ENCODE measurements at regions not wholly inside any gene's neighbourhood (a gene's known extent, or its start where the extent isn't known, plus 50 kb on each side); places are given as distances from the start of the nearest gene placed in this dataset.

DNA sequence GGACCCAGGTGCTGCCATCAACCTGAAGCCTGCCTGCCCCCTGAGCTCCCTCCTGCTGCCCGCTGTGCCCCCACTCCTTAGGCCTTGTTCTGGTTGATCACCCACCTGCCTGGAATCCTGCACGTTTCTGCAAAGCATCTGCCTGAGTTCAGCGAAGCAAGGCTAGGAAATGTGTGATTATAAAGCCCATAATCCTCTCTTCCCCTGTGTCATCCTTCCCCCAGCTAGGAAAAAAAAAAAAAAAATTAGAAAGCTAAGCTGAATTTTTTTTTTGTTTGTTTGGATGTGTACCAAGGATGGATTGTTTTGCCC lies 93.2 kb downstream of the FOXA2 start:
- no TSS peak for BruUV-seq (replicated peaks)
- CTCF ChIA-PET (ENCODE audit: low intra/inter-chr PET ratio, low total read pairs) = interaction anchor here (1.7 to 2.4 kb wide), 2 partner anchors 38 to 95 kb away, joined by 7 to 27 read pairs; partner anchors contain the start of gene FOXA2
- TF ChIP-seq, protein P1, sequence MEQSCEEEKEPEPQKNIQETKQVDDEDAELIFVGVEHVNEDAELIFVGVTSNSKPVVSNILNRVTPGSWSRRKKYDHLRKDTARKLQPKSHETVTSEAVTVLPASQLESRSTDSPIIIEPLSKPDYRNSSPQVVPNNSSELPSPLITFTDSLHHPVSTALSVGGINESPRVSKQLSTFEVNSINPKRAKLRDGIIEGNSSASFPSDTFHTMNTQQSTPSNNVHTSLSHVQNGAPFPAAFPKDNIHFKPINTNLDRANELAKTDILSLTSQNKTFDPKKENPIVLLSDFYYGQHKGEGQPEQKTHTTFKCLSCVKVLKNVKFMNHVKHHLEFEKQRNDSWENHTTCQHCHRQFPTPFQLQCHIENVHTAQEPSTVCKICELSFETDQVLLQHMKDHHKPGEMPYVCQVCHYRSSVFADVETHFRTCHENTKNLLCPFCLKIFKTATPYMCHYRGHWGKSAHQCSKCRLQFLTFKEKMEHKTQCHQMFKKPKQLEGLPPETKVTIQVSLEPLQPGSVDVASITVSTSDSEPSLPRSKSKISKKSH (CRISPR knock-in tag; IDR thresholded peaks at IDR 0.05; ENCODE audit: borderline replicate concordance) = 0 out of 2 replicates have a peak, but pooled peaks have one; percentile 65
- TF ChIP-seq ZNF136 (CRISPR knock-in tag; IDR thresholded peaks at IDR 0.05; ENCODE audit: low read depth) = peak; percentile 15
- TF ChIP-seq ZNF33B (CRISPR knock-in tag; IDR thresholded peaks at IDR 0.05) = 0 out of 2 replicates have a peak, but pooled peaks have one; percentile 14
- TF ChIP-seq, protein P2, sequence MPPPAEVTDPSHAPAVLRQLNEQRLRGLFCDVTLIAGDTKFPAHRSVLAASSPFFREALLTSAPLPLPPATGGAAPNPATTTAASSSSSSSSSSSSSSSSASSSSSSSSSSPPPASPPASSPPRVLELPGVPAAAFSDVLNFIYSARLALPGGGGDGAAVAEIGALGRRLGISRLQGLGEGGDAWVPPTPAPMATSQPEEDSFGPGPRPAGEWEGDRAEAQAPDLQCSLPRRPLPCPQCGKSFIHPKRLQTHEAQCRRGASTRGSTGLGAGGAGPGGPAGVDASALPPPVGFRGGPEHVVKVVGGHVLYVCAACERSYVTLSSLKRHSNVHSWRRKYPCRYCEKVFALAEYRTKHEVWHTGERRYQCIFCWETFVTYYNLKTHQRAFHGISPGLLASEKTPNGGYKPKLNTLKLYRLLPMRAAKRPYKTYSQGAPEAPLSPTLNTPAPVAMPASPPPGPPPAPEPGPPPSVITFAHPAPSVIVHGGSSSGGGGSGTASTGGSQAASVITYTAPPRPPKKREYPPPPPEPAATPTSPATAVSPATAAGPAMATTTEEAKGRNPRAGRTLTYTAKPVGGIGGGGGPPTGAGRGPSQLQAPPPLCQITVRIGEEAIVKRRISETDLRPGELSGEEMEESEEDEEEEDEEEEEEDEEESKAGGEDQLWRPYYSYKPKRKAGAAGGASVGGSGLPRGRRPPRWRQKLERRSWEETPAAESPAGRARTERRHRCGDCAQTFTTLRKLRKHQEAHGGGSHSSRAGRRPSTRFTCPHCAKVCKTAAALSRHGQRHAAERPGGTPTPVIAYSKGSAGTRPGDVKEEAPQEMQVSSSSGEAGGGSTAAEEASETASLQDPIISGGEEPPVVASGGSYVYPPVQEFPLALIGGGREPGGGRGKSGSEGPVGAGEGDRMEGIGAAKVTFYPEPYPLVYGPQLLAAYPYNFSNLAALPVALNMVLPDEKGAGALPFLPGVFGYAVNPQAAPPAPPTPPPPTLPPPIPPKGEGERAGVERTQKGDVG (CRISPR knock-in tag; IDR thresholded peaks at IDR 0.05; ENCODE audit: borderline replicate concordance) = no peak
- 0 out of 2 replicates have a peak, but pooled peaks have one; percentile 11 for TF ChIP-seq ZNF598 (CRISPR knock-in tag; IDR thresholded peaks at IDR 0.05; ENCODE audit: borderline replicate concordance)
- no peak for TF ChIP-seq GABPA (IDR thresholded peaks at IDR 0.05; ENCODE audit: low read depth, low read length)
- 0 out of 2 replicates have a peak, but pooled peaks have one; percentile 7 for TF ChIP-seq GABPA (CRISPR knock-in tag; IDR thresholded peaks at IDR 0.05; ENCODE audit: low read depth)
- TF ChIP-seq ZNF558 (CRISPR knock-in tag; IDR thresholded peaks at IDR 0.05; ENCODE audit: borderline replicate concordance) = 0 out of 2 replicates have a peak, but pooled peaks have one; percentile 9
- peak; percentile 59; the same call in 1 of the 2 replicates for TF ChIP-seq ZNF709 (CRISPR knock-in tag; IDR thresholded peaks at IDR 0.05)
- TF ChIP-seq, protein P3, sequence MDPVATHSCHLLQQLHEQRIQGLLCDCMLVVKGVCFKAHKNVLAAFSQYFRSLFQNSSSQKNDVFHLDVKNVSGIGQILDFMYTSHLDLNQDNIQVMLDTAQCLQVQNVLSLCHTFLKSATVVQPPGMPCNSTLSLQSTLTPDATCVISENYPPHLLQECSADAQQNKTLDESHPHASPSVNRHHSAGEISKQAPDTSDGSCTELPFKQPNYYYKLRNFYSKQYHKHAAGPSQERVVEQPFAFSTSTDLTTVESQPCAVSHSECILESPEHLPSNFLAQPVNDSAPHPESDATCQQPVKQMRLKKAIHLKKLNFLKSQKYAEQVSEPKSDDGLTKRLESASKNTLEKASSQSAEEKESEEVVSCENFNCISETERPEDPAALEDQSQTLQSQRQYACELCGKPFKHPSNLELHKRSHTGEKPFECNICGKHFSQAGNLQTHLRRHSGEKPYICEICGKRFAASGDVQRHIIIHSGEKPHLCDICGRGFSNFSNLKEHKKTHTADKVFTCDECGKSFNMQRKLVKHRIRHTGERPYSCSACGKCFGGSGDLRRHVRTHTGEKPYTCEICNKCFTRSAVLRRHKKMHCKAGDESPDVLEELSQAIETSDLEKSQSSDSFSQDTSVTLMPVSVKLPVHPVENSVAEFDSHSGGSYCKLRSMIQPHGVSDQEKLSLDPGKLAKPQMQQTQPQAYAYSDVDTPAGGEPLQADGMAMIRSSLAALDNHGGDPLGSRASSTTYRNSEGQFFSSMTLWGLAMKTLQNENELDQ (CRISPR knock-in tag; IDR thresholded peaks at IDR 0.05; ENCODE audit: borderline replicate concordance) = no peak
- TF ChIP-seq RBM39 (IDR thresholded peaks at IDR 0.05; ENCODE audit: low read depth, low read length, poor library complexity, severe bottlenecking) = peak; percentile 44
- TF ChIP-seq, protein P4, sequence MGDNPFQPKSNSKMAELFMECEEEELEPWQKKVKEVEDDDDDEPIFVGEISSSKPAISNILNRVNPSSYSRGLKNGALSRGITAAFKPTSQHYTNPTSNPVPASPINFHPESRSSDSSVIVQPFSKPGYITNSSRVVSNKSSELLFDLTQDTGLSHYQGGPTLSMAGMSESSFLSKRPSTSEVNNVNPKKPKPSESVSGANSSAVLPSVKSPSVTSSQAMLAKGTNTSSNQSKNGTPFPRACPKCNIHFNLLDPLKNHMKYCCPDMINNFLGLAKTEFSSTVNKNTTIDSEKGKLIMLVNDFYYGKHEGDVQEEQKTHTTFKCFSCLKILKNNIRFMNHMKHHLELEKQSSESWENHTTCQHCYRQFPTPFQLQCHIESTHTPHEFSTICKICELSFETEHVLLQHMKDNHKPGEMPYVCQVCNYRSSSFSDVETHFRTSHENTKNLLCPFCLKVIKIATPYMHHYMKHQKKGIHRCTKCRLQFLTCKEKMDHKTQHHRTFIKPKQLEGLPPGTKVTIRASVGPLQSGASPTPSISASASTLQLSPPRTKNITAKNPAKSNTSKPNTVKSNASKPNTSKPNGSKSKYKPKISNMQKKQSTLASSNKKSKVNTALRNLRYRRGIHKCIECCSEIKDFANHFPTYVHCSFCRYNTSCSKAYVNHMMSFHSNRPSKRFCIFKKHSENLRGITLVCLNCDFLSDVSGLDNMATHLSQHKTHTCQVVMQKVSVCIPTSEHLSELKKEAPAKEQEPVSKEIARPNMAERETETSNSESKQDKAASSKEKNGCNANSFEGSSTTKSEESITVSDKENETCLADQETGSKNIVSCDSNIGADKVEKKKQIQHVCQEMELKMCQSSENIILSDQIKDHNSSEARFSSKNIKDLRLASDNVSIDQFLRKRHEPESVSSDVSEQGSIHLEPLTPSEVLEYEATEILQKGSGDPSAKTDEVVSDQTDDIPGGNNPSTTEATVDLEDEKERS (CRISPR knock-in tag; IDR thresholded peaks at IDR 0.05) = peak; percentile 6; the same call in 1 of the 2 replicates

More for the DNA sequence above, 93.2 kb downstream of the FOXA2 start:
- H3K4me3 ChIP-seq (replicated peaks in 1 of 3; ENCODE audit: insufficient read depth in 1 of 3, low read depth in 2 of 3, low read length in 3 of 3) = peak overlapping the region; percentile 5 to 61 (median 10); a peak in 4 of 6 replicates
- H3K27me3 ChIP-seq (ENCODE audit: control insufficient read depth in 1 of 2, insufficient read depth in 2 of 2, low read length in 2 of 2) = no peaks in the 10 kb centered on the region
- intact Hi-C loops (cut with micrococcal nuclease; ENCODE audit: unreplicated experiment) (loop anchor here (2.0 kb wide), 4 partner anchors 60 to 152 kb away; no protein-coding TSS in a partner anchor), in situ Hi-C loops (cut with HindIII; ENCODE audit: extremely low pct_ligation_motif_present, low pct_unique_long_range_greater_than_20kb) (no loop called here)
- no peaks in the 10 kb centered on the region for H3K36me3 ChIP-seq (replicated peaks in 1 of 2; ENCODE audit: control insufficient read depth in 1 of 2, insufficient read depth in 2 of 2, low read length in 2 of 2)
- no peaks in the 10 kb centered on the region for H4K20me1 ChIP-seq (ENCODE audit: insufficient read depth, low read length)
- H2AFZ ChIP-seq (ENCODE audit: low read length) = no peak overlapping the region
- peak overlapping the region; percentile 84 for H3K27ac ChIP-seq (ENCODE audit: extremely low read length, insufficient read depth, low read length)
- H3K9me3 ChIP-seq (ENCODE audit: low read length) = 0 out of 2 replicates have a peak, but pooled peaks cover 4% of the 10 kb centered on the region
- peak overlapping the region; percentile 69; the same call in 1 of the 2 replicates for H3K9ac ChIP-seq (ENCODE audit: insufficient read depth, low read depth, low read length)
- POLR2A ChIA-PET = interaction anchor here (0.6 to 5.0 kb wide), 33 partner anchors 9 to 1170 kb away, joined by 3 to 147 read pairs (median 7); partner anchors contain the start of genes FOXA2 and NXT1
- H3K79me2 ChIP-seq (ENCODE audit: insufficient read depth, low read length) = no peaks in the 10 kb centered on the region
- FAIRE-seq = no peak
- peak overlapping the region; percentile 87 for H3K4me2 ChIP-seq (ENCODE audit: low read depth, low read length)
- 9% methylated on average over 3 of the region's 3 CpGs for WGBS (ENCODE audit: low lambda C conversion rate)
- peaks cover 53% of the 10 kb centered on the region for H3K4me1 ChIP-seq (ENCODE audit: insufficient read depth, low read length)
- no peak for ATAC-seq
- no peak for DNase-seq (ENCODE audit: low spot score)

Data from HepG2 (cell line).